Activated naive CD8-positive, alpha-beta T cell treated with anti-CD3 and anti-CD28 coated beads, Interleukin-2, amount 10 ng/mL, durations not matched to agents 7 days and 5 days (primary cell): ENCODE measurements at regions not wholly inside any gene's neighbourhood (a gene's known extent, or its start where the extent isn't known, plus 50 kb on each side); places are given as distances from the start of the nearest gene placed in this dataset.

Experiments
- ATAC-seq: fragments of 150-1000 bp; cut with Tn5 transposase; one replicate; pipeline ENCODE4 v1.10.0; 2021; ENCODE audit warnings: low read depth, moderate library complexity
- POLR2A ChIA-PET: fragments of 350-600 bp; sonication (Branson Sonifier 250); formaldehyde crosslinking; loops from one replicate; lab custom pipeline; 2021; ENCODE audit warnings: antibody characterized with exemption; lab: Charles Lee
- DNase-seq: peaks from one replicate; pipeline ENCODE4 v3.0.0; 2021
- H3K27ac Mint-ChIP-seq: one replicate; pipeline ENCODE4 v1.8.0; 2022; ENCODE audit warnings: mild to moderate bottlenecking, mixed read lengths
- H3K27me3 Mint-ChIP-seq: one replicate; pipeline ENCODE4 v1.8.0; 2022; ENCODE audit warnings: mild to moderate bottlenecking, moderate library complexity, mixed read lengths
- H3K36me3 Mint-ChIP-seq: one replicate; pipeline ENCODE4 v1.8.0; 2021; ENCODE audit warnings: mild to moderate bottlenecking, mixed read lengths
- H3K4me1 Mint-ChIP-seq: one replicate; pipeline ENCODE4 v1.8.0; 2021; ENCODE audit warnings: mixed read lengths
- H3K4me3 Mint-ChIP-seq: one replicate; pipeline ENCODE4 v1.8.0; 2022; ENCODE audit warnings: mild to moderate bottlenecking, moderate library complexity, mixed read lengths
- H3K9me3 Mint-ChIP-seq: one replicate; pipeline ENCODE4 v1.8.0; 2021; ENCODE audit warnings: mixed read lengths

DNA sequence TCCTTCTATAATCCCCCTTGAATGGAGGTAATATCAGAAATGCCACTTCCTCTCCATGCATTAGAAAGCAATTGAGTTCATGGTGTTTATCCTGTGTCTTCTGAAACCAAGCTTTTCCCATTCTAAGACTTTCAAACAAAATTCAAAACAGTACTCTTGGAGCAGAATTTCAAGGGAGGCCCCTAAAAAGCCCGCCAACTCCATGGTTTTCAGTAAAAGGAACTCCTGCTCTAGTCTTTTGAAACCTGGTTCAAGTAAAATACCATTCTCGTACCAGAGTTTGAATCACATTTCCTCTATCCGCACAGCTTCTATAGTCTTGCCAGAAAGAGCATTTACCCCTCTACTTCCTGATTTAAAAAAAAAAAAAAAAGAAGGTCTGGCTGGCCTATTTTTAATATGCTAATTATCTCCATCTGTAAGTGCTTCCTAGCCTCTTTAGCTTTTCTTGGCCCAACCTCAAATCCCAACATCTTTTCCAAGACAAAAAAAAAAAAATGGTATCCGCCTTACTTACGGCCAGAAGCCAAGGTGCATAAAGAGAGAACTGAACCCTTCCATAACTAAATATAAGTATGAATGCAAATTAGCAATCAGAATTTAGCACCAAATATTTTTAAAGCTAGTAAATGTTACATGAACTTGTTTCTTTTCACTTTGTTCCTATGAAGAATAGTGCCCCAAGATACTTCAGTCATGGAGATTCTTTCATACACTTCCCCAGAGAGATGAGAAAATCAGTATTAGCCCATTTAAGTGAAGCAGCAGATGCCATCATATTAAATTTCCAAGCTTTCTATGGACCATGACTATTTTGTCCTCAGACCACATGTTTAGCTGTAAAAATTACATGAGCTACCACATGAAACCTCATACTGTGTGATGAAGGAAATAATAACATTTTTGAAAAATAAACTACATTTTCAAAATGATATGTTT lies 199.9 kb upstream of the FAM3C start:
- Mint-ChIP-seq H3K4me3 (no peak overlapping the region), H3K27ac (no peak overlapping the region), H3K9me3 (no peaks in the 10 kb centered on the region), H3K4me1 (no peaks in the 10 kb centered on the region), H3K36me3 (no peaks in the 10 kb centered on the region), H3K27me3 (no peaks in the 10 kb centered on the region)
- DNase-seq = no peak
- ATAC-seq = no peak
- POLR2A ChIA-PET = no interaction called here

DNA sequence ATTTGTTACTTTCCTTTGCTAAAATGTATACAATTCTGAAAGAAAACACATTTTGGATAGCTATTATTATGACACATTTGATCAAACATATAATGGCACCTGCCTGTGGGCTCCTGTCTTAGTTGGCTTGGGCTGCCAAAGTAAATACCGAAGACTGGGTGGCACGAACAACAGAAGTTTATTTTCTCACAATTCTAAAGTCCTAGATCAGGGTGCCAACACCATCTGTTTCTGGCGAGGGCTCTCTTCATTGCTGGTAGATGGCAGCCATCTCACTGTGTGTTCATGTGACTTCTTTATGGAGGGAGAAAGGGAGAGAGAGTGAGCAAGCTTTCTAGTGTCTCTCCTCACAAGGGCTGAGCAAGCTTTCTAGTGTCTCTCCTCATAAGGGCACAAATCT lies 195.8 kb upstream of the FAM3C start:
- ATAC-seq = no peak

GRCh38 chr7:121587435-121587834 lies 191.3 kb upstream of the FAM3C start:
- no peaks in the 10 kb centered on the region for H3K9me3 Mint-ChIP-seq

More for the DNA sequence above, 195.8 kb upstream of the FAM3C start:
- H3K4me3 Mint-ChIP-seq = no peak overlapping the region
- no peak for DNase-seq
- no peaks in the 10 kb centered on the region for H3K9me3 Mint-ChIP-seq
- H3K27me3 Mint-ChIP-seq = peaks cover 4% of the 10 kb centered on the region
- no peaks in the 10 kb centered on the region for H3K4me1 Mint-ChIP-seq
- no peak overlapping the region for H3K27ac Mint-ChIP-seq
- no peaks in the 10 kb centered on the region for H3K36me3 Mint-ChIP-seq
- POLR2A ChIA-PET = no interaction called here

DNA sequence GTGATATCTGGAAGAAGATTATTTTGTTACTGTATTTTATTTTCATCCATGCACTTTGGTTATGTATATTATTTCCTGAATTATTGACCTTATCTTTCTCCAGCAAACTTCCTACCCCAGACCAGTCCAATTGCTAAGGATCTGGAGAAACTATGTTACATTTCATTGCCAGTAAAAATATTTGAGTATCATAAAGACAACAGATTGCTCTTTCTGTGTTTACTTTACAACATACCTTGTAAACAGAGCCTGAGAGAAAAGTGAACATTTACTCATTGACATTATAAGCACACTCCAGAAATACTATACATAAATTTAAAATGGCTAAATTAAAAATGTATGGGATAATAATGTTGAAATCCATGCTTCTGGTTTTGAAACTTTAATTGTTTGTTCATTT lies 186.2 kb upstream of the FAM3C start:
- POLR2A ChIA-PET = no interaction called here
- Mint-ChIP-seq H3K36me3 (no peaks in the 10 kb centered on the region), H3K4me3 (no peak overlapping the region), H3K4me1 (no peaks in the 10 kb centered on the region), H3K9me3 (no peaks in the 10 kb centered on the region), H3K27ac (no peak overlapping the region), H3K27me3 (peaks cover 12% of the 10 kb centered on the region)
- DNase-seq (no peak), ATAC-seq (no peak)

More at GRCh38 chr7:121587435-121587834, 191.3 kb upstream of the FAM3C start:
- POLR2A ChIA-PET = no interaction called here
- H3K27ac Mint-ChIP-seq = no peak overlapping the region
- H3K36me3 Mint-ChIP-seq = no peaks in the 10 kb centered on the region
- H3K27me3 Mint-ChIP-seq = peaks cover 11% of the 10 kb centered on the region
- DNase-seq (no peak), ATAC-seq (no peak)
- no peak overlapping the region for H3K4me3 Mint-ChIP-seq
- no peaks in the 10 kb centered on the region for H3K4me1 Mint-ChIP-seq

DNA sequence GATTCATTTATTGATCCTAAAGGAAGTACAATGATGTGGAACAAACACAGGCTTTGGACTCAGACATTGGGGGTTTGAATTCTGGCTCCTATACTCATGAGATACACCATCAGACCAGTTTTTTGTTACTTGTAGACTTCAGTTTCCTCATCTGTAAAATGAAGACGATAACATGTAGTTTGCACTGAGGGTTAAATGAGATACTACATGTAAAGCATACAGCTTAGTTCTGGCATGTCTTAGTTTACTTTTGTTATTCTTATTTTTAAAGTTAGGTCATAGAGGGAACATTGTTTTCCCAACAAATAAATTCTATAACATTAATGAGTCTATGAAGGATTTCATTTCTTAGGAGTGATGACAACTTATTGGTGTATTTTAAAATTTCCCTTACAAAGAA lies 183.5 kb upstream of the FAM3C start:
- H3K4me1 Mint-ChIP-seq = no peaks in the 10 kb centered on the region
- no peaks in the 10 kb centered on the region for H3K9me3 Mint-ChIP-seq
- H3K27me3 Mint-ChIP-seq = peaks cover 19% of the 10 kb centered on the region
- no peak for ATAC-seq
- POLR2A ChIA-PET = no interaction called here
- H3K4me3 Mint-ChIP-seq = no peak overlapping the region
- no peak for DNase-seq
- H3K36me3 Mint-ChIP-seq = no peaks in the 10 kb centered on the region
- H3K27ac Mint-ChIP-seq = no peak overlapping the region

- no peaks in the 10 kb centered on the region for H3K36me3 Mint-ChIP-seq
- no peaks in the 10 kb centered on the region for H3K4me1 Mint-ChIP-seq
- peaks cover 15% of the 10 kb centered on the region for H3K27me3 Mint-ChIP-seq
- H3K4me3 Mint-ChIP-seq = no peak overlapping the region
- ATAC-seq (no peak), DNase-seq (no peak)
- POLR2A ChIA-PET = no interaction called here
- H3K9me3 Mint-ChIP-seq = no peaks in the 10 kb centered on the region
- no peak overlapping the region for H3K27ac Mint-ChIP-seq
These were observed 182.6 kb upstream of the FAM3C start for GRCh38 chr7:121578669-121579068.

DNA sequence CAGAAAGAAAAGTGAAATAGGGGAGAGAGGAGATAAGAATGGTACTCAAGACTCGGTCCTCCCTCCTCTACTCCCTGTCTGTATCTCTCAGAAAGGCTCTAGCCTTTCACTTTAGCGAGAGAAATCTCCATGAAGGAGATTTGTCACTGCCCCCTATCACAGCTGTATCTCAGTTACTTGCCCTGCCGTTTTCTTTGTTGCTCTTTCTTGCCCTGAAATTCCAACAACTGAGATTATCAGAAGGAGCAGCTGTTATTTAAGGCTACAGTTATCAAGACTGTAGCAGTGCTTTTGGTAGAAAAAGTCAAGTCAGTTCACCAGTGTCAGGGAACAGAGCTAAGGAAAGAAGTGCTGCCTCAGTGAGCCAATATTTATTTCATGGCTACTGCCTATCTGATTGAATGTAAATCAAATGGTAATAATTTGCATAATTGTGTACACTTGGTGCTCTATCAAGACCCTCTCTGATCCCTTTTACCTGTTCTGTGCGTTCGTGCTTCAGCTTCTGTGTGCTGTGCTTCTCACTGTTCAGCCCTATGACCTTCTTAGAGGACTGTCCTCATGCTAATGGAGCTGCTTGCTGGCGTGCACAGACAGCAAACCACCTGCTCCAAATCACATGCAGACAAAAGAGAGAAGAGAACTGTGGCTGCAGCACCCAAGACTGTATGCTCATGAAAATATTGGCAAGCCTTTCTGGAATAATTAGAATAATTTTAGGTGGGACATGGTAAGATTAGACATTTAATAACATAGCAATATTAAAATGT lies 180.2 kb upstream of the FAM3C start:
- Mint-ChIP-seq H3K27me3 (peaks cover 7% of the 10 kb centered on the region), H3K4me3 (no peak overlapping the region), H3K27ac (no peak overlapping the region), H3K36me3 (no peaks in the 10 kb centered on the region), H3K4me1 (no peaks in the 10 kb centered on the region), H3K9me3 (no peaks in the 10 kb centered on the region)
- POLR2A ChIA-PET = no interaction called here
- ATAC-seq = no peak
- DNase-seq = no peak

- no peak for DNase-seq
These were observed 179.2 kb upstream of the FAM3C start for GRCh38 chr7:121575194-121575765.

DNA sequence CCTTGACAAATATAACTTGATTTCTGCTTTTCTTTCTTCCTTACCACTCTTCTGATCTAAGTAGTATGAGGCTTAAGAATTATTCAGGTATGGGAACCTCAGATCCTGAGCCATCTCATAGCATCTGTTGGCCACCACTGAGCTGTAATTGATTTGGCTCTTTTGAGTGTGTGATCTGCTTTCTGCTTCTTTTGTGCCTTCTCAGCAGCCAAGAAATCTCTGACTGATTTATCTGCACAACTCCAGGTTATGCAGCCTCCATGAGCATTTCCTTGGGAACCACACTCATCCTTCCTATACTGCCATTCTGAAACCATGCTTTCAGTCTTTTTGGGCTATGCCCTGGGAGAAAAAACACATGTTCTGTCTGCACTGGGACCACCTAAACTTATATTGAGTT lies 178.0 kb upstream of the FAM3C start:
- no peaks in the 10 kb centered on the region for H3K4me1 Mint-ChIP-seq
- POLR2A ChIA-PET = no interaction called here
- ATAC-seq (no peak), DNase-seq (no peak)
- H3K4me3 Mint-ChIP-seq = no peak overlapping the region
- no peaks in the 10 kb centered on the region for H3K9me3 Mint-ChIP-seq
- no peaks in the 10 kb centered on the region for H3K36me3 Mint-ChIP-seq
- no peak overlapping the region for H3K27ac Mint-ChIP-seq
- H3K27me3 Mint-ChIP-seq = peaks cover 7% of the 10 kb centered on the region

More at GRCh38 chr7:121575194-121575765, 179.2 kb upstream of the FAM3C start:
- POLR2A ChIA-PET = no interaction called here
- Mint-ChIP-seq H3K27ac (no peak overlapping the region), H3K27me3 (peaks cover 7% of the 10 kb centered on the region), H3K4me3 (no peak overlapping the region), H3K9me3 (no peaks in the 10 kb centered on the region), H3K36me3 (no peaks in the 10 kb centered on the region), H3K4me1 (no peaks in the 10 kb centered on the region)
- ATAC-seq = no peak

GRCh38 chr7:121572615-121573014 lies 176.5 kb upstream of the FAM3C start:
- no peaks in the 10 kb centered on the region for H3K36me3 Mint-ChIP-seq
- DNase-seq = no peak
- H3K27ac Mint-ChIP-seq = no peak overlapping the region
- POLR2A ChIA-PET = no interaction called here
- H3K9me3 Mint-ChIP-seq = no peaks in the 10 kb centered on the region
- no peaks in the 10 kb centered on the region for H3K4me1 Mint-ChIP-seq
- ATAC-seq = no peak
- H3K27me3 Mint-ChIP-seq = peaks cover 7% of the 10 kb centered on the region
- no peak overlapping the region for H3K4me3 Mint-ChIP-seq

- Mint-ChIP-seq H3K4me3 (no peak overlapping the region), H3K36me3 (no peaks in the 10 kb centered on the region), H3K27ac (no peak overlapping the region), H3K4me1 (no peaks in the 10 kb centered on the region), H3K27me3 (no peaks in the 10 kb centered on the region), H3K9me3 (no peaks in the 10 kb centered on the region)
- DNase-seq = no peak
- ATAC-seq = no peak
- POLR2A ChIA-PET = no interaction called here
These were observed 174.3 kb upstream of the FAM3C start for GRCh38 chr7:121570365-121570764.

DNA sequence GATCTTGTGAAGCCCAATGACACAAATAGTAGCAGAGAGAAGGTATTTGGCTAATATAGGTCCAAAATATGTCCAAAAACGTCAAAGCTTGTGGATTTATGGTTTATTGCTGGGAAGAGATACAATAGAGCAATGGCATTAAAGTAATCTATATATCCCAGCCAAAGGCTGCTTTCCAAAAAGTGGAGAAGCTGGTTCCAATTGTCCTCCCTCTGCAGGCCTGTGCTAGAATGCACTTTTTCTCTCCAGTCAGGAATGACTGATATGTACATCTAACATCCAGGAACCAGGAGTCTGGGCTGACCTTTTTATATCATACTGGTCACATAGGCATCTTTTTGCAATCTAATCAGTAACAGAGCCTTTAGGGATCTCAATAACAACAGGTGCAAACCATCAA lies 167.1 kb upstream of the FAM3C start:
- peaks cover 12% of the 10 kb centered on the region for H3K27me3 Mint-ChIP-seq
- DNase-seq (no peak), ATAC-seq (no peak)
- H3K4me1 Mint-ChIP-seq = no peaks in the 10 kb centered on the region
- no peak overlapping the region for H3K4me3 Mint-ChIP-seq
- H3K9me3 Mint-ChIP-seq = no peaks in the 10 kb centered on the region
- no peak overlapping the region for H3K27ac Mint-ChIP-seq
- no peaks in the 10 kb centered on the region for H3K36me3 Mint-ChIP-seq
- POLR2A ChIA-PET = no interaction called here

DNA sequence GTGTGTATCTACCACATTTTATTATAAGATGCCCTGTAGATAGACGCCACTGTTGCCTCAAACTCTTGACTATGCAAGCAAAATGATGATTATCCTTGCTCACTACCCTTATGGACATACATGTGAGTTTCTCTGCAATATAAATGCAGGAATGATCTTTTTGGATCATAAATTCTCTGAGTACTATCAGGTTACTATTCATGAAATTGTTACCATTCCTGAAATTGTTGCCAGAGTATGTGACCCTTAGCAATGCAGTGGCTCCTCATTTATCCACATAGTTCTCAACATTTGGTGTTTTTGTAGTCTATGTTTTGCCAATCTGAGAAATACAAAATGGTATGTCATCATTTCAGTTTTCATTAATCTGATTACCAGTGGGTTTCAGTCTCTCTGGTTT lies 166.2 kb upstream of the FAM3C start:
- Mint-ChIP-seq H3K36me3 (no peaks in the 10 kb centered on the region), H3K4me3 (no peak overlapping the region), H3K4me1 (no peaks in the 10 kb centered on the region), H3K27me3 (peaks cover 12% of the 10 kb centered on the region), H3K9me3 (no peaks in the 10 kb centered on the region), H3K27ac (no peak overlapping the region)
- no peak for DNase-seq
- POLR2A ChIA-PET = no interaction called here
- ATAC-seq = no peak
